SW 1271 (cell line): ENCODE measurements at regions not wholly inside any gene's neighbourhood (a gene's known extent, or its start where the extent isn't known, plus 50 kb on each side); places are given as distances from the start of the nearest gene placed in this dataset.
A peak's percentile ranks its signal among the peaks of the same experiment; 100 is the strongest.

Source experiments
- DNase-seq, 2 experiments: peaks; one replicate each; lab custom pipeline; 2025; lab: John Stamatoyannopoulos, UW

DNA sequence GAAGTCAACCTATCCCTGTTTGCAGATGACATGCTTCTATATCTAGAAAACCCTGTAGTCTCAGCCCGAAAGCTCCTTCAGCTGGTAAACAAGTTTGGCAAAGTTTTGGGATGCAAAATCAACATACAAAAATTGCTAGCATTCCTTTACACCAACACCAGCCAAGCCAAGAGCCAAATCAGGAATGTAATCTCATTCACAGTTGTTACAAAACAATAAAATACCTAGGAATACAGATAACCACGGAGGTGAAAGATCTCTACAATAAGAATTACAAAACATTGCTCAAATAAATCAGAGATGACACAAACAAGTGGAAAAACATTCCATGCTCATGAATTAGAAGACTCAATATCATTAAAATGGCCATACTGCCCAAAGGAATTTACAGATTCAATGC lies 50.4 kb upstream of the ZNF365 start:
- DNase-seq: peak in 1 of 2 experiments; percentile 1
